Neural progenitor cell (in vitro differentiated cells): ENCODE measurements at regions not wholly inside any gene's neighbourhood (a gene's known extent, or its start where the extent isn't known, plus 50 kb on each side); places are given as distances from the start of the nearest gene placed in this dataset.

ENCODE experiments used
- CTCF ChIP-seq: fragments of 200-600 bp; sonication (generic); IDR thresholded peaks from 2 replicates; pipeline ENCODE4 v1.5.1; 2017; ENCODE audit warnings: antibody characterized with exemption, mild to moderate bottlenecking
- EZH2 ChIP-seq: fragments of 200-600 bp; sonication (generic); IDR thresholded peaks from 2 replicates; pipeline ENCODE4 v1.6.1; 2017; ENCODE audit warnings: antibody characterized with exemption, mild to moderate bottlenecking, moderate library complexity

- TF ChIP-seq CTCF (no peak), EZH2 (no peak)
These were observed 208.1 kb upstream of the REG3G start for GRCh38 chr2:78817430-78817829.
